ENCODE measurements at regions not wholly inside any gene's neighbourhood (a gene's known extent, or its start where the extent isn't known, plus 50 kb on each side); places are given as distances from the start of the nearest gene placed in this dataset.

- Mint-ChIP-seq H3K4me3 (no peak overlapping the region), H3K4me1 (peaks cover 4% of the 10 kb centered on the region; the same call in 1 of the 2 replicates), H3K27me3 (ENCODE audit: low read depth) (no peaks in the 10 kb centered on the region), H3K9me3 (no peaks in the 10 kb centered on the region), H3K27ac (no peak overlapping the region), H3K36me3 (no peaks in the 10 kb centered on the region)
- ChIA-PET POLR2A (no interaction called here), CTCF (no interaction called here)
- DNase-seq (ENCODE audit: low spot score) (no peak), ATAC-seq (no peak)
- TF ChIP-seq ATF1 (CRISPR knock-in tag; IDR thresholded peaks at IDR 0.05): no peak
- TF ChIP-seq, protein P1, sequence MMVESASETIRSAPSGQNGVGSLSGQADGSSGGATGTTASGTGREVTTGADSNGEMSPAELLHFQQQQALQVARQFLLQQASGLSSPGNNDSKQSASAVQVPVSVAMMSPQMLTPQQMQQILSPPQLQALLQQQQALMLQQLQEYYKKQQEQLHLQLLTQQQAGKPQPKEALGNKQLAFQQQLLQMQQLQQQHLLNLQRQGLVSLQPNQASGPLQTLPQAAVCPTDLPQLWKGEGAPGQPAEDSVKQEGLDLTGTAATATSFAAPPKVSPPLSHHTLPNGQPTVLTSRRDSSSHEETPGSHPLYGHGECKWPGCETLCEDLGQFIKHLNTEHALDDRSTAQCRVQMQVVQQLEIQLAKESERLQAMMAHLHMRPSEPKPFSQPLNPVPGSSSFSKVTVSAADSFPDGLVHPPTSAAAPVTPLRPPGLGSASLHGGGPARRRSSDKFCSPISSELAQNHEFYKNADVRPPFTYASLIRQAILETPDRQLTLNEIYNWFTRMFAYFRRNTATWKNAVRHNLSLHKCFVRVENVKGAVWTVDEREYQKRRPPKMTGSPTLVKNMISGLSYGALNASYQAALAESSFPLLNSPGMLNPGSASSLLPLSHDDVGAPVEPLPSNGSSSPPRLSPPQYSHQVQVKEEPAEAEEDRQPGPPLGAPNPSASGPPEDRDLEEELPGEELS (CRISPR knock-in tag; IDR thresholded peaks at IDR 0.05): no peak
- no peak for TF ChIP-seq SMAD3 (CRISPR knock-in tag; IDR thresholded peaks at IDR 0.05; ENCODE audit: borderline replicate concordance)
- no peak for TF ChIP-seq ZNF671 (CRISPR knock-in tag; IDR thresholded peaks at IDR 0.05)
- TF ChIP-seq TP53 (CRISPR knock-in tag; IDR thresholded peaks at IDR 0.05): no peak
- no peak for TF ChIP-seq TEAD4 (CRISPR knock-in tag; IDR thresholded peaks at IDR 0.05)
Measured at GRCh38 chr9:10704720-10705119, 91.9 kb upstream of the PTPRD start.

GRCh38 chr9:10705383-10705782 is 92.6 kb upstream of the PTPRD start:
- CTCF ChIA-PET: no interaction called here
- Mint-ChIP-seq H3K27ac (no peak overlapping the region), H3K27me3 (ENCODE audit: low read depth) (no peaks in the 10 kb centered on the region), H3K36me3 (no peaks in the 10 kb centered on the region), H3K9me3 (no peaks in the 10 kb centered on the region), H3K4me1 (peaks cover 4% of the 10 kb centered on the region; the same call in 1 of the 2 replicates), H3K4me3 (no peak overlapping the region)
- POLR2A ChIA-PET: no interaction called here
- ATAC-seq (no peak), DNase-seq (ENCODE audit: low spot score) (no peak)
- TF ChIP-seq KAT7 (CRISPR knock-in tag; IDR thresholded peaks at IDR 0.05; ENCODE audit: borderline replicate concordance) (no peak), PRRX2 (CRISPR knock-in tag; IDR thresholded peaks at IDR 0.05) (no peak), NR2C2 (CRISPR knock-in tag; IDR thresholded peaks at IDR 0.05) (no peak)

DNA sequence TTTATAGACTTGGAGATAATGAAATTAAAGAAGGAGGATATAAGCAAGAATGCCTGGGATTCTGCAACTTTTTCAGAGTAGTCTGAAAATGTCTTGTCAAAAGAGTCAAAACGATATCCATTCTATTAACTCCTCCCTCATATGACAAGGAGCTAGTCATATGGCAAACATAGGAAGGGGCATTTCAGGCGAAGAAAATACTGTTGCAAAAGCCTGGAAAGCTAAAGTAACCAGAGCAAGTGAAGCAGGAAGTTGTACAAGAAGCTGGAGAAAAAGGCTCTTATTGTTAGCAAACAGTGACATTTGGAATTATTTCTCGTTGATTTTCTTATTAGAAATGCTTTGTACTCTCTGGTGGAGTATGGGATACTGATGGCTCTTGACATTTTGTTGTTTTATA is 94.0 kb upstream of the PTPRD start:
- no peak overlapping the region for H3K4me3 Mint-ChIP-seq
- POLR2A ChIA-PET: no interaction called here
- H3K27ac Mint-ChIP-seq: no peak overlapping the region
- peaks cover 4% of the 10 kb centered on the region; the same call in 1 of the 2 replicates for H3K4me1 Mint-ChIP-seq
- no peaks in the 10 kb centered on the region for H3K36me3 Mint-ChIP-seq
- ATAC-seq (no peak), DNase-seq (ENCODE audit: low spot score) (no peak)
- H3K27me3 Mint-ChIP-seq (ENCODE audit: low read depth): no peaks in the 10 kb centered on the region
- TF ChIP-seq HMGA2 (CRISPR knock-in tag; IDR thresholded peaks at IDR 0.05) (no peak), SOX15 (CRISPR knock-in tag; IDR thresholded peaks at IDR 0.05) (no peak), EMX1 (CRISPR knock-in tag; IDR thresholded peaks at IDR 0.05) (no peak), ZNF671 (CRISPR knock-in tag; IDR thresholded peaks at IDR 0.05) (no peak), ZNF396 (CRISPR knock-in tag; IDR thresholded peaks at IDR 0.05; ENCODE audit: borderline replicate concordance) (no peak), ELF4 (CRISPR knock-in tag; IDR thresholded peaks at IDR 0.05; ENCODE audit: low read depth) (no peak), ZNF532 (CRISPR knock-in tag; IDR thresholded peaks at IDR 0.05; ENCODE audit: borderline replicate concordance) (no peak), STAT6 (CRISPR knock-in tag; conservative IDR thresholded peaks at IDR 0.05; ENCODE audit: low read depth) (no peak), NR1H2 (CRISPR knock-in tag; IDR thresholded peaks at IDR 0.05) (no peak), ZNF416 (CRISPR knock-in tag; IDR thresholded peaks at IDR 0.05) (no peak), NR2C2 (CRISPR knock-in tag; IDR thresholded peaks at IDR 0.05) (no peak), GTF2I (CRISPR knock-in tag; conservative IDR thresholded peaks at IDR 0.05) (no peak), ZNF219 (CRISPR knock-in tag; IDR thresholded peaks at IDR 0.05; ENCODE audit: borderline replicate concordance) (no peak), FOXP1 (CRISPR knock-in tag; IDR thresholded peaks at IDR 0.05; ENCODE audit: borderline replicate concordance) (no peak)
- TF ChIP-seq, protein P2, sequence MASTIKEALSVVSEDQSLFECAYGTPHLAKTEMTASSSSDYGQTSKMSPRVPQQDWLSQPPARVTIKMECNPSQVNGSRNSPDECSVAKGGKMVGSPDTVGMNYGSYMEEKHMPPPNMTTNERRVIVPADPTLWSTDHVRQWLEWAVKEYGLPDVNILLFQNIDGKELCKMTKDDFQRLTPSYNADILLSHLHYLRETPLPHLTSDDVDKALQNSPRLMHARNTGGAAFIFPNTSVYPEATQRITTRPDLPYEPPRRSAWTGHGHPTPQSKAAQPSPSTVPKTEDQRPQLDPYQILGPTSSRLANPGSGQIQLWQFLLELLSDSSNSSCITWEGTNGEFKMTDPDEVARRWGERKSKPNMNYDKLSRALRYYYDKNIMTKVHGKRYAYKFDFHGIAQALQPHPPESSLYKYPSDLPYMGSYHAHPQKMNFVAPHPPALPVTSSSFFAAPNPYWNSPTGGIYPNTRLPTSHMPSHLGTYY (CRISPR knock-in tag; IDR thresholded peaks at IDR 0.05): no peak
- CTCF ChIA-PET: no interaction called here
- H3K9me3 Mint-ChIP-seq: no peaks in the 10 kb centered on the region
